HEK293T (cell line): ENCODE measurements at regions not wholly inside any gene's neighbourhood (a gene's known extent, or its start where the extent isn't known, plus 50 kb on each side); places are given as distances from the start of the nearest gene placed in this dataset.

ENCODE experiments used
- CTCF ChIA-PET: fragments of 350-600 bp; formaldehyde crosslinking; extraction: SDS; loops from one replicate; lab custom pipeline; 2021; ENCODE audit warnings: antibody characterized with exemption, inconsistent platforms; lab: Yijun Ruan, JAX
- POLR2A ChIA-PET: fragments of 350-600 bp; formaldehyde crosslinking; extraction: SDS; loops from one replicate; lab custom pipeline; 2020; ENCODE audit warnings: antibody characterized with exemption, inconsistent platforms; lab: Yijun Ruan, JAX
- DNase-seq: peaks from one replicate; pipeline ENCODE4 v3.0.0; 2012; ENCODE audit warnings: mixed read lengths; ENCODE audit errors: extremely low spot score
- ARNT ChIP-seq: fragments of 450-650 bp; IDR thresholded peaks from 2 replicates; pipeline ENCODE4 v1.6.1; 2017; ENCODE audit warnings: mild to moderate bottlenecking
- BHLHE40 ChIP-seq: fragments of 450-650 bp; IDR thresholded peaks from 2 replicates; pipeline ENCODE4 v1.6.1; 2016; ENCODE audit warnings: mild to moderate bottlenecking, moderate library complexity, borderline replicate concordance
- CTBP1 ChIP-seq: fragments of 450-650 bp; IDR thresholded peaks from 2 replicates; pipeline ENCODE4 v1.6.1; 2016; ENCODE audit warnings: borderline replicate concordance
- ELF4 ChIP-seq: fragments of 450-650 bp; IDR thresholded peaks from 2 replicates; pipeline ENCODE4 v1.6.1; 2017; ENCODE audit warnings: antibody characterized with exemption
- FOXA1 ChIP-seq: fragments of 450-650 bp; IDR thresholded peaks from 2 replicates; pipeline ENCODE4 v1.6.1; 2016; ENCODE audit warnings: mild to moderate bottlenecking
- FOXK2 ChIP-seq: fragments of 450-650 bp; IDR thresholded peaks from 2 replicates; pipeline ENCODE4 v1.6.1; 2016; ENCODE audit warnings: mild to moderate bottlenecking
- FOXM1 ChIP-seq: fragments of 450-650 bp; IDR thresholded peaks from 2 replicates; pipeline ENCODE4 v1.6.1; 2017; ENCODE audit warnings: mild to moderate bottlenecking, borderline replicate concordance
- HDGF ChIP-seq: fragments of 450-650 bp; IDR thresholded peaks from 2 replicates; pipeline ENCODE4 v1.6.1; 2017; ENCODE audit warnings: antibody characterized with exemption, borderline replicate concordance
- L3MBTL2 ChIP-seq: fragments of 450-650 bp; conservative IDR thresholded peaks from 2 replicates; pipeline ENCODE4 v1.6.1; 2016; ENCODE audit warnings: mild to moderate bottlenecking
- LEF1 ChIP-seq: fragments of 450-650 bp; IDR thresholded peaks from 2 replicates; pipeline ENCODE4 v1.6.1; 2017; ENCODE audit warnings: mild to moderate bottlenecking, borderline replicate concordance
- NFRKB ChIP-seq: fragments of 450-650 bp; IDR thresholded peaks from 2 replicates; pipeline ENCODE4 v1.6.1; 2016; ENCODE audit warnings: mild to moderate bottlenecking, moderate library complexity
- PKNOX1 ChIP-seq: fragments of 450-650 bp; IDR thresholded peaks from 2 replicates; pipeline ENCODE4 v1.6.1; 2016
- SP1 ChIP-seq: fragments of 450-650 bp; IDR thresholded peaks from 2 replicates; pipeline ENCODE4 v1.6.1; 2017
- SUZ12 ChIP-seq: fragments of 450-650 bp; IDR thresholded peaks from 2 replicates; pipeline ENCODE4 v1.6.1; 2016; ENCODE audit warnings: mild to moderate bottlenecking
- TARDBP ChIP-seq: fragments of 450-650 bp; IDR thresholded peaks from 2 replicates; pipeline ENCODE4 v1.6.1; 2016
- ZNF384 ChIP-seq: fragments of 450-650 bp; IDR thresholded peaks from 2 replicates; pipeline ENCODE4 v1.6.1; 2016

GRCh38 chrX:124641737-124642491 is 295.6 kb downstream of the SH2D1A start:
- ChIA-PET POLR2A (no interaction called here), CTCF (no interaction called here)
- DNase-seq, result no peak
- TF ChIP-seq SUZ12 (no peak), TARDBP (no peak)

DNA sequence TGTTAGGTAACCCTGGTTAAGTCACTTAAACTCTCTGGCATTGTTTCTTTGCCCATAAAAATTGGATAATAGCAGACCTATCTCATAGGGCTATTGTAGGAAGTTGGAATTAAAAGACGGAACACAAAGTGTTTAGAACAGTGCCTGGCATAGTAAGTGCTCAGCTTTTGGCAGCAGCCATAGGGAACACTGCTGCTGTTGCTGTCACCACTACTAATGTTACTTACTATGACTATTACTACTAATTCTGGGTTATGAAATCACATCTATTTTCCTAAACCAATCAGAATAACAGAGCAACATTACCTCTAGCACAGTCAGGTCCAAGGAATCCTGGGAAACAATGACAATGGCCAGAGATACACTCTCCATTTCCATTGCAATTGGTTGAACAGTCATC is 300.0 kb downstream of the SH2D1A start:
- ChIA-PET POLR2A (no interaction called here), CTCF (no interaction called here)
- TF ChIP-seq BHLHE40, result no peak
- DNase-seq, result no peak

- ChIA-PET CTCF (no interaction called here), POLR2A (no interaction called here)
- DNase-seq, result no peak
- TF ChIP-seq NFRKB, result no peak
- TF ChIP-seq LEF1, result no peak
- no peak for TF ChIP-seq FOXA1
- no peak for TF ChIP-seq SUZ12
- no peak for TF ChIP-seq PKNOX1
- no peak for TF ChIP-seq HDGF
- TF ChIP-seq CTBP1, result no peak
- no peak for TF ChIP-seq ARNT
- TF ChIP-seq SP1, result no peak
- no peak for TF ChIP-seq ELF4
- TF ChIP-seq FOXM1, result no peak
- TF ChIP-seq ZNF384, result no peak
- no peak for TF ChIP-seq L3MBTL2
- TF ChIP-seq FOXK2, result no peak
- TF ChIP-seq BHLHE40, result no peak
- no peak for TF ChIP-seq TARDBP
Observed at GRCh38 chrX:124651031-124651430, 304.7 kb downstream of the SH2D1A start.

DNA sequence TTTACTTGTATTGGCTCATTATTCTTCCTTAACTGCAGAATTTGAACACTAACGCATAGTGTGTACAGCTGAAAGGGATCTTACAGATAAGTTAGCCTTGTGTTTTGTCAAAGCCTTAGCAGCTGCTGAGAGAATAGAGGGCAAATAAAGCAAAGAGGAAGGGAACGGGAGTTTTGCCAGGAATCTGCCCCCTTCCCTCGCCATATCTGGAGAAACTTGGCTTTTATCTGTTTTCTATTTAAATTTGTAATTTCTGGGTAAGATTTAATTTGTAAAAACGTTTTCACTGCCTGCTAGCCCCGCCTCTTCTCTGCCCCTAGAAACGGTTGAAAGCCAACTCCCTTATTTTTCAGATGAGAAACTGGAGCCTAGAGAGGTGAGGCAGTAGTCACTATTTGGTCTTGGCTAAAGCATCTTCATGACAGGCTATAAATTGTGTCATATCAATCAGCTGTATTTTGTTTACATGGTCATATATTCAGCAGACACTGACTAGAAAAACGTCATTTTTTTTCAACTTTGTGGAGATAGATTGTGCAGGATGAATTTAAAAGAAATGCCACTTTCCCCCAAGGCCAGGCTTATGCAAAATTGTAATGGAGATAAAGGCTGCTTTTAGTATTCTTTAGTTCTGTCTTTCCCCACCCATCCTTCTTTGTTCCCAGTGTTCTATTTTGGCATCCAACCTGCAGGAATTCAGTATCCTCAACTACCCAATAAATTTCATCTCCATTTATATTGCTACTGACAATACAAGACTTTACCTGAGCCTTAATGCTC is 319.4 kb downstream of the SH2D1A start:
- DNase-seq, result no peak
- POLR2A ChIA-PET, result no interaction called here
- no peak for TF ChIP-seq BHLHE40
- no peak for TF ChIP-seq L3MBTL2
- TF ChIP-seq FOXA1, result no peak
- no peak for TF ChIP-seq NFRKB
- no peak for TF ChIP-seq SUZ12
- TF ChIP-seq PKNOX1, result no peak
- CTCF ChIA-PET, result no interaction called here

DNA sequence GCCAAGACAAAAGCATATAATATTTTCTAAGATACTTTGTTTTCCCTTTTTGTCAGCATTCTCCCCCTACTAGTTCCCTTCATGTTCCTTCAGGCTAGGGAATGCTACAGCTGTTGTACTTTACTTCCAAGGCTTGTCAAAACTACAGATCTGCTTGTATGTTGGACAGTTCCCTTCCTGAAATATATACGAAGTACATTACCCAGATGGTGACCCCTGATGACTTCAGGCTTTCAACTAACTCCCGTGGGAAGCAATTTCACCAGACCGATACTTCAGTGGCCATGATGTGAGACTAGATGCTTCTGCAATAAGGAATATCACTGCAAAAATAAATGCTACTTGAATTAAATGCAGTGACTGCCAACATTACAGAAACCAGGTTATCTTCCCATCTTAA is 332.8 kb downstream of the SH2D1A start:
- no peak for TF ChIP-seq BHLHE40
- no peak for TF ChIP-seq L3MBTL2
- TF ChIP-seq FOXM1, result no peak
- no peak for TF ChIP-seq ELF4
- TF ChIP-seq ARNT, result no peak
- TF ChIP-seq TARDBP, result no peak
- TF ChIP-seq NFRKB, result no peak
- TF ChIP-seq SUZ12, result no peak
- no peak for TF ChIP-seq CTBP1
- TF ChIP-seq FOXK2, result no peak
- no peak for TF ChIP-seq LEF1
- TF ChIP-seq FOXA1, result no peak
- TF ChIP-seq PKNOX1, result no peak
- no peak for TF ChIP-seq ZNF384
- no peak for TF ChIP-seq SP1
- TF ChIP-seq HDGF, result no peak
- ChIA-PET POLR2A (no interaction called here), CTCF (no interaction called here)
- DNase-seq, result no peak

DNA sequence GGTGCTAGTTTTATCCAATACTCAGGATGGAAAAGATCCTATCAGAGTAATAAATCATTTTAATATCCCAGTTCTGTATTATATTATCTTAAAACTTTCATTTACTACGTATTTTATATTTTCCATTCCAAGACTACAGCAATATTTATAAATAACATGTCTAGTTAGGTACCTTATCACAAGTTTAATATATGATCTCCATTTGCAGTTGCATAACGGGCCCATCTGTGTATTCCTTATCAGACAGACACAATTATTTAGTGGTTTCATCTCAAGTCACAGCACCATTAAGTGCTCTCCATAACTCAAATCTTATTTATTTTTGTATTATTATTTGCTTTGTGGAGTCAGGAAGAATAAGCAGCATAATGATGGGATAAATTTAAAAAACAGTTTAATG is 333.9 kb downstream of the SH2D1A start:
- TF ChIP-seq FOXA1, result no peak
- TF ChIP-seq SP1, result no peak
- no peak for TF ChIP-seq ELF4
- no peak for TF ChIP-seq CTBP1
- TF ChIP-seq PKNOX1, result no peak
- TF ChIP-seq BHLHE40, result no peak
- CTCF ChIA-PET, result no interaction called here
- POLR2A ChIA-PET, result no interaction called here
- no peak for DNase-seq
